Vagina (tissue), 2 donors: ENCODE measurements at regions not wholly inside any gene's neighbourhood (a gene's known extent, or its start where the extent isn't known, plus 50 kb on each side); places are given as distances from the start of the nearest gene placed in this dataset.

Experiments used
- CTCF ChIP-seq, 3 experiments: fragments of 450-650 bp in 2 of 3; fragments of 200-600 bp in 1 of 3; sonication (generic) in 1 of 3; IDR thresholded peaks; one replicate each; pipeline ENCODE4 v1.5.1; 2017 to 2019; ENCODE audit warnings: antibody characterized with exemption in 3 of 3, mild to moderate bottlenecking in 2 of 3, moderate library complexity in 2 of 3
- POLR2A ChIP-seq, 2 donors: fragments of 450-650 bp; IDR thresholded peaks; one replicate each; pipeline ENCODE4 v1.6.1; 2017; ENCODE audit warnings: antibody characterized with exemption in 2 of 2, mild to moderate bottlenecking in 2 of 2, moderate library complexity in 2 of 2
- POLR2AphosphoS5 ChIP-seq, 2 donors: sonication (generic); formaldehyde crosslinking; IDR thresholded peaks; one replicate each; pipeline ENCODE4 v1.9.0; 2017; ENCODE audit warnings: antibody characterized with exemption in 2 of 2, mild to moderate bottlenecking in 2 of 2, low read depth in 1 of 2; ENCODE audit not compliant: insufficient read depth in 1 of 2

GRCh38 chr13:65725006-65725405, 1505.1 kb downstream of the PCDH9 start:
- no peak for TF ChIP-seq CTCF (IDR thresholded peaks at IDR 0.05)
- TF ChIP-seq POLR2A (IDR thresholded peaks at IDR 0.05): no peak
- TF ChIP-seq POLR2AphosphoS5 (IDR thresholded peaks at IDR 0.05; ENCODE audit: insufficient read depth in 1 of 2, low read depth in 1 of 2): no peak
